ENCODE measurements at regions not wholly inside any gene's neighbourhood (a gene's known extent, or its start where the extent isn't known, plus 50 kb on each side); places are given as distances from the start of the nearest gene placed in this dataset.

DNA sequence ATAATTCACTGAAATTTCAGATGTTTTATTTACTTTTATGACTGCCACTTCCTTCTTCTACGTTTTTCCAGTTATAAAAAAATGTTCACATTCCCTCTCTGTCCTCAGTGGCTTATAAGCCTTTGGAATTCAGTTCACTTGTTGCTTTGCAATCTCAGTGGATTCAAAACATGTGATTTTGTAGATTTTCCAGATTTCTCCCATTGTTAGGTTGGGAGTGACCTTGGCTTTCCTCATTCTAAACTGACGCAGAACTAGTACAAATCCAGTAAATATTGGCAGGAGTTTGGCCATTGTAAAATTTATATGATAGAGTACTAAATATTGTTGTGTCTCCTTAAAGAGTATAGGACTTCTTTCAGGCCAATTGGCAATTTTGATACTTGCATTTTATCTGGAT, 812.3 kb upstream of the ROBO1 start:
- no peak for TF ChIP-seq GABPA (IDR thresholded peaks at IDR 0.05 in 1 of 2, conservative IDR thresholded peaks at IDR 0.05 in 1 of 2)
- TF ChIP-seq, protein P1, sequence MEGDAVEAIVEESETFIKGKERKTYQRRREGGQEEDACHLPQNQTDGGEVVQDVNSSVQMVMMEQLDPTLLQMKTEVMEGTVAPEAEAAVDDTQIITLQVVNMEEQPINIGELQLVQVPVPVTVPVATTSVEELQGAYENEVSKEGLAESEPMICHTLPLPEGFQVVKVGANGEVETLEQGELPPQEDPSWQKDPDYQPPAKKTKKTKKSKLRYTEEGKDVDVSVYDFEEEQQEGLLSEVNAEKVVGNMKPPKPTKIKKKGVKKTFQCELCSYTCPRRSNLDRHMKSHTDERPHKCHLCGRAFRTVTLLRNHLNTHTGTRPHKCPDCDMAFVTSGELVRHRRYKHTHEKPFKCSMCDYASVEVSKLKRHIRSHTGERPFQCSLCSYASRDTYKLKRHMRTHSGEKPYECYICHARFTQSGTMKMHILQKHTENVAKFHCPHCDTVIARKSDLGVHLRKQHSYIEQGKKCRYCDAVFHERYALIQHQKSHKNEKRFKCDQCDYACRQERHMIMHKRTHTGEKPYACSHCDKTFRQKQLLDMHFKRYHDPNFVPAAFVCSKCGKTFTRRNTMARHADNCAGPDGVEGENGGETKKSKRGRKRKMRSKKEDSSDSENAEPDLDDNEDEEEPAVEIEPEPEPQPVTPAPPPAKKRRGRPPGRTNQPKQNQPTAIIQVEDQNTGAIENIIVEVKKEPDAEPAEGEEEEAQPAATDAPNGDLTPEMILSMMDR (IDR thresholded peaks at IDR 0.05; ENCODE audit: low read depth, low read length, missing input control): no peak
- no peak for TF ChIP-seq EGR1 (IDR thresholded peaks at IDR 0.05; ENCODE audit: low read depth in 2 of 2)
- TF ChIP-seq, protein P2, sequence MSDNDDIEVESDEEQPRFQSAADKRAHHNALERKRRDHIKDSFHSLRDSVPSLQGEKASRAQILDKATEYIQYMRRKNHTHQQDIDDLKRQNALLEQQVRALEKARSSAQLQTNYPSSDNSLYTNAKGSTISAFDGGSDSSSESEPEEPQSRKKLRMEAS (IDR thresholded peaks at IDR 0.05): no peak
- no peak for TF ChIP-seq YY1 (IDR thresholded peaks at IDR 0.05)
- TF ChIP-seq FOXA1 (IDR thresholded peaks at IDR 0.05): no peak
